ENCODE measurements at regions not wholly inside any gene's neighbourhood (a gene's known extent, or its start where the extent isn't known, plus 50 kb on each side); places are given as distances from the start of the nearest gene placed in this dataset.
"Not testable (repeated sequence)": the region's sequence is repeated elsewhere in the genome, so short reads cannot be mapped to it uniquely, and the experiment has no call there.

DNA sequence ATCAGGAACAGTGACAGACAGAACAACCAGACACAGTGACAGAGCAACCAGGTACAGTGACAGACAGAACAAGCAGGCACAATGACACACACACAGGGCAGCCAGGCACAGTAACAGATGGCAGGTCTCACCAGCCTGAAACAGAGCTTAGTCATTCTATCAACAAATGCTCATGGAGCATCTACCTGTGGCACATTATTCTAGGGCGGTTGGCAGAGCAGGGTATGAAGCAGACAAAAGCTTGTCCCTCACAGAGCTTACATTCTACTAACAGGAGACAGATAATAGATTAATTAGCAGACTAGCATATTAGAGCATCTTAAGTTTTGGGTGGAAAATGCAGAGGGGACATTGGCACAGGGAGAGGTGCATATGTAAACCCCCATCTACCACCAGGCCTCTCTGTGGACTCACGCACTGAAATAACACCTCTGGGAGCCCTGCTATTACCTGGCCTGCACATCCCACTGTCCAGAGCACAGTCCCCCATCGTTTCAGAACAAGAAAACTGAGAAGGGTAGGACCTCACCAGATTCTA, 64.1 kb upstream of the RAB6C start:
- TF ChIP-seq, protein P1, sequence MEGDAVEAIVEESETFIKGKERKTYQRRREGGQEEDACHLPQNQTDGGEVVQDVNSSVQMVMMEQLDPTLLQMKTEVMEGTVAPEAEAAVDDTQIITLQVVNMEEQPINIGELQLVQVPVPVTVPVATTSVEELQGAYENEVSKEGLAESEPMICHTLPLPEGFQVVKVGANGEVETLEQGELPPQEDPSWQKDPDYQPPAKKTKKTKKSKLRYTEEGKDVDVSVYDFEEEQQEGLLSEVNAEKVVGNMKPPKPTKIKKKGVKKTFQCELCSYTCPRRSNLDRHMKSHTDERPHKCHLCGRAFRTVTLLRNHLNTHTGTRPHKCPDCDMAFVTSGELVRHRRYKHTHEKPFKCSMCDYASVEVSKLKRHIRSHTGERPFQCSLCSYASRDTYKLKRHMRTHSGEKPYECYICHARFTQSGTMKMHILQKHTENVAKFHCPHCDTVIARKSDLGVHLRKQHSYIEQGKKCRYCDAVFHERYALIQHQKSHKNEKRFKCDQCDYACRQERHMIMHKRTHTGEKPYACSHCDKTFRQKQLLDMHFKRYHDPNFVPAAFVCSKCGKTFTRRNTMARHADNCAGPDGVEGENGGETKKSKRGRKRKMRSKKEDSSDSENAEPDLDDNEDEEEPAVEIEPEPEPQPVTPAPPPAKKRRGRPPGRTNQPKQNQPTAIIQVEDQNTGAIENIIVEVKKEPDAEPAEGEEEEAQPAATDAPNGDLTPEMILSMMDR (IDR thresholded peaks at IDR 0.05; ENCODE audit: low read depth, low read length, missing control alignments), result no peak
- no peak overlapping the region for H3K4me3 ChIP-seq (ENCODE audit: low read depth, low read length)
- in situ Hi-C loops (cut with HindIII; ENCODE audit: low pct_ligation_motif_present, low sequenced_read_pairs), result no loop called here
- H3K27me3 ChIP-seq (replicated peaks), result no peaks in the 10 kb centered on the region
- H3K36me3 ChIP-seq (replicated peaks), result no peaks in the 10 kb centered on the region
- no peak for DNase-seq
- no peak overlapping the region for H3K27ac ChIP-seq

- no peak for DNase-seq
- no peak overlapping the region for H3K4me3 ChIP-seq (ENCODE audit: low read depth, low read length)
- H3K27ac ChIP-seq, result no peak overlapping the region
- no peaks in the 10 kb centered on the region for H3K36me3 ChIP-seq (replicated peaks)
- TF ChIP-seq, protein P1 (IDR thresholded peaks at IDR 0.05; ENCODE audit: low read depth, low read length, missing control alignments), result no peak
- in situ Hi-C loops (cut with HindIII; ENCODE audit: low pct_ligation_motif_present, low sequenced_read_pairs), result no loop called here
- H3K27me3 ChIP-seq (replicated peaks), result no peaks in the 10 kb centered on the region
Measured at GRCh38 chr2:129918604-129919003, 60.9 kb upstream of the RAB6C start.

- no peaks in the 10 kb centered on the region for H3K36me3 ChIP-seq (replicated peaks)
- no peak for DNase-seq
- in situ Hi-C loops (cut with HindIII; ENCODE audit: low pct_ligation_motif_present, low sequenced_read_pairs), result no loop called here
Measured at GRCh38 chr2:129922571-129923264, 56.7 kb upstream of the RAB6C start.

DNA sequence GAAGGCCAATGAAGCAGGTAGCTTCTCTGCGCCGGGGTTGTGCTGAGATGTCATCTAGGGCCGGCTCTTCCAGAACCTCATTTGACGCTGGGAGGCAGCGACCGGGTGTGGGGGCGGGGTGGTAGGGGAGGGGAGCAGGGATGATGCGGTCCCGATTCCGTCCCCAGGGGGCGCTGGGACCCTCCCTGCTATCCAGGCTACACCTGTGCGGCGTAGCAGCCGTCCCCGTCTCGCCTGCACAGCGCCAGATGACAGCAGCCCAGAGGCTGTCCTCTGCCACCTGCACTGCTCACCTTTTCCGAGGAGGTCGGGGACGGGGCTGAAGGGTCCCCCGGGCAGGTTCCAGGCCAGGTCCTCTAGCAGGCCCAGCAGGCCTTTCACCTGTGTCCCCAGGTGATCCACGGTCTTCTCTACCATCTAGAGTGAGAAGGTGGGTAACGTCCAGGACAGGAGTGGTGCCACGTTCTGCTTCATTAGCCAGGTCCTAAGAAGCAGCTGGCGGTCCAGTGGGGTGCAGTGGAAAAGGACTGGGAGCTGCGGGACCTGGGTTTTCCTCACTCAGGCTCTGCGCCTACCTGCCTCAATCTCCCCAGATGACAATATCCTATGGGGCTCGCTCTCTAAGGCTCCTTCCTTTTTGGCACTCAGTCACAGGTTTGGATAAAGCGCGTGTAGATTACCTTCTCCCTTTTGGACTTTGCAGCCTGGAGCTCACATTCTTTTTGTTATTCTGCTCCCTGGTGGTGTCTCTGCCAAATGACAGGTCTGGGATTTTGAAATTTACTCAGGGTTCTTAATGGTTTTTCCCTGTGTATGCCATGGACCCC, 56.0 kb upstream of the RAB6C start:
- Histone ChIP-seq H3K4me3 (ENCODE audit: low read depth, low read length) (no peak overlapping the region), H3K27ac (no peak overlapping the region), H3K36me3 (replicated peaks) (no peaks in the 10 kb centered on the region), H3K27me3 (replicated peaks) (no peaks in the 10 kb centered on the region)
- TF ChIP-seq, protein P1 (IDR thresholded peaks at IDR 0.05; ENCODE audit: low read depth, low read length, missing control alignments), result peak; percentile 56
- DNase-seq, result peak; percentile 55
- in situ Hi-C loops (cut with HindIII; ENCODE audit: low pct_ligation_motif_present, low sequenced_read_pairs), result no loop called here

More at GRCh38 chr2:129922571-129923264, 56.7 kb upstream of the RAB6C start:
- no peaks in the 10 kb centered on the region for H3K27me3 ChIP-seq (replicated peaks)
- TF ChIP-seq, protein P1 (IDR thresholded peaks at IDR 0.05; ENCODE audit: low read depth, low read length, missing control alignments), result no peak
- H3K27ac ChIP-seq, result no peak overlapping the region
- H3K4me3 ChIP-seq (ENCODE audit: low read depth, low read length), result no peak overlapping the region

DNA sequence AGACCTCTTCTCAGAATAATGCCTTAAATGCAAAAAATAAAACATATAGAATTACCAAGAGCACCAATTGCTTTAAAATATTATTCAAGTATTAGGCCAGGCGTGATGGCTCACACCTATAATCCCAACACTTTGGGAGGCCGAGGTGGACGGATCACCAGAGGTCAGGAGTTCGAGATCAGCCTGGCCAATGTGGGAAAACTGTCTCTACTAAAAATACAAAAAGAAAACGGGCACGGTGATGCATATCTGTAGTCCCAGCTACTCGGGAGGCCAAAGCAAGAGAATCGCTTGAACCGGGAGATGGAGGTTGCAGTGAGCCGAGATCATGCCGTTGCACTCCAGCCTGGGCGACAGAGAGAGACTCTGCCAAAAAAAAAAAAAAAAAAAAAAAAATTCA, 55.4 kb upstream of the RAB6C start:
- H3K27ac ChIP-seq; H3K4me3 ChIP-seq (ENCODE audit: low read depth, low read length); H3K36me3 ChIP-seq (replicated peaks); in situ Hi-C loops (cut with HindIII; ENCODE audit: low pct_ligation_motif_present, low sequenced_read_pairs); DNase-seq; H3K27me3 ChIP-seq (replicated peaks): not testable (repeated sequence)

GRCh38 chr2:129925381-129925780, 54.1 kb upstream of the RAB6C start:
- in situ Hi-C loops (cut with HindIII; ENCODE audit: low pct_ligation_motif_present, low sequenced_read_pairs), result no loop called here
- no peaks in the 10 kb centered on the region for H3K27me3 ChIP-seq (replicated peaks)
- H3K27ac ChIP-seq, result no peak overlapping the region
- no peak for DNase-seq
- no peaks in the 10 kb centered on the region for H3K36me3 ChIP-seq (replicated peaks)
- H3K4me3 ChIP-seq (ENCODE audit: low read depth, low read length), result no peak overlapping the region
- TF ChIP-seq, protein P1 (IDR thresholded peaks at IDR 0.05; ENCODE audit: low read depth, low read length, missing control alignments), result no peak

Measured in brain microvascular endothelial cell (primary cell).